ENCODE measurements at regions not wholly inside any gene's neighbourhood (a gene's known extent, or its start where the extent isn't known, plus 50 kb on each side); places are given as distances from the start of the nearest gene placed in this dataset.

DNA sequence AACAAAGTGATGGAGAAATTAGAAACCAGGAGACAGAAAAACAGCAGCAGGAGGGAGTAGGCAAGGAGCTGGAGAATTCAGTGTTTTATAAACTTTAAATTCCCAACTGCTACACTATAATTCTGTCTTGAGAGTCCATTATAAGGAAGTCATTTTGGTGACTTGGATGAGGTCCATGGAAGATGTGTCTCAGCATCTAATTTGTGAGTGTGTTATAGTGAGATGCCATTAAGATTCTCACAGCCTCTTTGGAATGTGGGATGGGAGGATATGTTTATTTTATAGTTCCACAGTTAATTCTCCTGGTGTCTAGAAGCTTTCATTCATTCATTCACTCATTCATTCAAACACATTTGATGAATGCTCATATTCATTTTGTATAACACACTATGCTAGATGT is 206.0 kb upstream of the MYOCD start:
- no peak for TF ChIP-seq EP300 (IDR thresholded peaks at IDR 0.05)
- TF ChIP-seq POLR2A (IDR thresholded peaks at IDR 0.05), result no peak
- TF ChIP-seq, protein P1, sequence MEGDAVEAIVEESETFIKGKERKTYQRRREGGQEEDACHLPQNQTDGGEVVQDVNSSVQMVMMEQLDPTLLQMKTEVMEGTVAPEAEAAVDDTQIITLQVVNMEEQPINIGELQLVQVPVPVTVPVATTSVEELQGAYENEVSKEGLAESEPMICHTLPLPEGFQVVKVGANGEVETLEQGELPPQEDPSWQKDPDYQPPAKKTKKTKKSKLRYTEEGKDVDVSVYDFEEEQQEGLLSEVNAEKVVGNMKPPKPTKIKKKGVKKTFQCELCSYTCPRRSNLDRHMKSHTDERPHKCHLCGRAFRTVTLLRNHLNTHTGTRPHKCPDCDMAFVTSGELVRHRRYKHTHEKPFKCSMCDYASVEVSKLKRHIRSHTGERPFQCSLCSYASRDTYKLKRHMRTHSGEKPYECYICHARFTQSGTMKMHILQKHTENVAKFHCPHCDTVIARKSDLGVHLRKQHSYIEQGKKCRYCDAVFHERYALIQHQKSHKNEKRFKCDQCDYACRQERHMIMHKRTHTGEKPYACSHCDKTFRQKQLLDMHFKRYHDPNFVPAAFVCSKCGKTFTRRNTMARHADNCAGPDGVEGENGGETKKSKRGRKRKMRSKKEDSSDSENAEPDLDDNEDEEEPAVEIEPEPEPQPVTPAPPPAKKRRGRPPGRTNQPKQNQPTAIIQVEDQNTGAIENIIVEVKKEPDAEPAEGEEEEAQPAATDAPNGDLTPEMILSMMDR (IDR thresholded peaks at IDR 0.05), result no peak
- peaks cover 0 to 17% (median 0%) of the 10 kb centered on the region in 4 donors for H3K9me3 ChIP-seq
- H3K27me3 ChIP-seq, result no peaks in the 10 kb centered on the region
- no peaks in the 10 kb centered on the region for H3K4me1 ChIP-seq
- no peak overlapping the region for H3K27ac ChIP-seq
- no peak for DNase-seq (ENCODE audit: low spot score in 2 of 2)
- H3K4me3 ChIP-seq, result no peak overlapping the region
- H3K36me3 ChIP-seq, result no peaks in the 10 kb centered on the region

GRCh38 chr17:12463102-12463501 is 202.6 kb upstream of the MYOCD start:
- H3K27me3 ChIP-seq, result no peaks in the 10 kb centered on the region
- WGBS, 2 donors, result 45 to 66% methylated on average over 2 of the region's 2 CpGs
- no peak for DNase-seq (ENCODE audit: low spot score in 2 of 2)
- no peak overlapping the region for H3K27ac ChIP-seq
- TF ChIP-seq POLR2A (IDR thresholded peaks at IDR 0.05) (no peak), EP300 (IDR thresholded peaks at IDR 0.05) (no peak)
- TF ChIP-seq, protein P1 (IDR thresholded peaks at IDR 0.05), result no peak
- no peak overlapping the region for H3K4me3 ChIP-seq
- no peaks in the 10 kb centered on the region for H3K4me1 ChIP-seq
- H3K36me3 ChIP-seq, result no peaks in the 10 kb centered on the region
- no peaks in the 10 kb centered on the region for H3K9me3 ChIP-seq

DNA sequence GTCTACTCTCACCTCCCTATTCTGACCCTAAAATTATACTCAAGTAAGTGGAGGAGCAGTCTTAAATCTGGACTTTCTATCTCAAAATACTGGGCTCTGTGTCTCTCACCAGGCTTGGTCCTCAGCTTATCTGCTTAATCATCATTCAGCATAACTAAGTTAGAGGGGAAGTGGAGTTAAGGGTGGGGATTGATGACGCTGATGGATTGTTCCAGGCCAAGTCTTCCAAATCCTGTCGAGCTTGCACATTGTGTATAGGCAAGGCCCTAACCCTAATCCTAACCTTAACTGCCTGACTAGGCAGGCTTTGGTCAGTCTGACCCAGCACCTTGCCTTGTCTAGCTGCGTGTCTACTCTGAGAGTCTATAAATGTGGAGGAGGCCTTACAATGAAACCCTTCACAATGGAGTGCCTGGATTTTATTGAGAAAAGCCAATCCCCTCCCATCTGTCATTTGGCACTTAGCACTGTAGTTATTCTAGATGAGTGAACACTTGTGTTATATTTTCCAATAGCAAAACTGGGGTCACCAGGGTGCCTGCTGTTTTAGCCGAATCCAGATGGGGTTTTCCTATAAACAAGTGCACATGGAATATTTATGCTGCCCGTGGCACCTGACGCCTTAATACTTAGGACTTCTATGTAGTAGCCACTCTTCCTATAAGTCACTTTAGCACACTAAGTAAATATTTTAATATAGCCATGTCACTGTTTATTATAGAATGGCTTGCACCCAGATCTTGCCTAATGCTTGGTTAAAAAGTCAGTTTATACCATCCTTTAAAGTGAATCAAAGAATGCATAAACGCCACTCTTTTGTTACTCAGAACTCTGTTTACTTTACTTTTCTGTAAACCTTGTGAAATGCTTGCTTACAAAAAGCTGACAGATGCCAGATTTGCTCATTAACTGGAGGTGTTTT is 193.2 kb upstream of the MYOCD start:
- DNase-seq (ENCODE audit: low spot score in 2 of 2), result no peak
- Histone ChIP-seq H3K36me3 (no peaks in the 10 kb centered on the region), H3K4me1 (no peaks in the 10 kb centered on the region), H3K9me3 (no peaks in the 10 kb centered on the region), H3K27ac (no peak overlapping the region), H3K27me3 (no peaks in the 10 kb centered on the region), H3K4me3 (no peak overlapping the region)
- TF ChIP-seq POLR2A (IDR thresholded peaks at IDR 0.05), result no peak
- TF ChIP-seq EP300 (IDR thresholded peaks at IDR 0.05), result no peak
- TF ChIP-seq, protein P1 (IDR thresholded peaks at IDR 0.05), result no peak
- WGBS, 2 donors, result 70 to 71% methylated on average over 7 of the region's 7 CpGs

DNA sequence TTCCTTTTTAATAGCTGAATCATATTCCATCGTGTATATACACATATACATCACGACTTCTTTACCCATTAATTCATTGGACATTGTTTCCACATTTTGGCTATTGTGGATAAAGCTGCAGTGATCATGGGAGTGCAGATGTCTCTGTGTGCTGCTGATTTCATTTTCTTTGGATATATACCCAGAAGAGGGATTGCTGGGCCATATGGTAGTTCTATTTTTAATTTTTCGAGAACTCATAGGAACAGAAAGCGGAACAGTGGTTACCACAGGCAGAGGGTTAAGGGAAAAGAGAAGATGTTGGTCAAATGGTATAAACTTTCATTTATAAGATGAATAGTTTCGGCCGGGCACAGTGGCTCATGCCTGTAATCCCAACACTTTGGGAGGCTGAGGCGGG is 187.4 kb upstream of the MYOCD start:
- H3K27ac ChIP-seq, result no peak overlapping the region
- DNase-seq (ENCODE audit: low spot score in 2 of 2), result no peak
- no peaks in the 10 kb centered on the region for H3K27me3 ChIP-seq
- no peaks in the 10 kb centered on the region for H3K4me1 ChIP-seq
- no peaks in the 10 kb centered on the region for H3K36me3 ChIP-seq
- no peak overlapping the region for H3K4me3 ChIP-seq
- no peaks in the 10 kb centered on the region for H3K9me3 ChIP-seq
- 90 to 95% methylated on average over 7 of the region's 7 CpGs for WGBS, 2 donors
- TF ChIP-seq, protein P1 (IDR thresholded peaks at IDR 0.05), result no peak
- TF ChIP-seq EP300 (IDR thresholded peaks at IDR 0.05), result no peak
- TF ChIP-seq POLR2A (IDR thresholded peaks at IDR 0.05), result no peak

- Histone ChIP-seq H3K27me3 (no peaks in the 10 kb centered on the region), H3K9me3 (no peaks in the 10 kb centered on the region), H3K4me1 (no peaks in the 10 kb centered on the region), H3K27ac (no peak overlapping the region), H3K4me3 (no peak overlapping the region), H3K36me3 (no peaks in the 10 kb centered on the region)
- 63 to 67% methylated on average over 4 of the region's 4 CpGs for WGBS, 2 donors
- DNase-seq (ENCODE audit: low spot score in 2 of 2), result no peak
- no peak for TF ChIP-seq EP300 (IDR thresholded peaks at IDR 0.05)
- TF ChIP-seq, protein P1 (IDR thresholded peaks at IDR 0.05), result no peak
- TF ChIP-seq POLR2A (IDR thresholded peaks at IDR 0.05), result no peak
Observed at GRCh38 chr17:12485361-12485906, 180.3 kb upstream of the MYOCD start.

Data from tibial nerve (tissue), 4 donors.